CD4-positive, alpha-beta T cell treated with Interleukin-12 subunit alpha and Interleukin-12 subunit beta, for 1 hour (primary cell): ENCODE measurements at regions not wholly inside any gene's neighbourhood (a gene's known extent, or its start where the extent isn't known, plus 50 kb on each side); places are given as distances from the start of the nearest gene placed in this dataset.

Experiments used
- DNase-seq: peaks from one replicate; pipeline ENCODE4 v3.0.0-alpha.2; 2020

DNA sequence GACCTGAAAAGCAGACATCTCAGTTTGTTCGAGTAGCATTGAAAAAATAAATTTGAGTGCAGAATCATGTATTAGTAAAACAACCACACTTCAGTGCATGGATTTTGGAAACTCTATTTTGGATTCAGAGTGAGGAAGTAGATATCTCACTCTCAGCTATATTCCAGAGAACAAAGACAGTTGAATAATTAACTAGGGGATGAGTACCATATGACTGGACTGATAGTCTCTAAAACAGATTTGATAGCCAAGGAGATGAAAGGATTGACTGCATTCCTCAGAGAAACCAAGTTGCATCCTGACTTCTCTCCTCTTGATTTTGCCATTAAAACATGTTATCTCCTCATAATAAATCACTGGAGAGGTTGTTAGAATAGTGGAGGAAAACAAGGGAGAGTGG, 268.4 kb upstream of the SP4 start:
- no peak for DNase-seq

DNA sequence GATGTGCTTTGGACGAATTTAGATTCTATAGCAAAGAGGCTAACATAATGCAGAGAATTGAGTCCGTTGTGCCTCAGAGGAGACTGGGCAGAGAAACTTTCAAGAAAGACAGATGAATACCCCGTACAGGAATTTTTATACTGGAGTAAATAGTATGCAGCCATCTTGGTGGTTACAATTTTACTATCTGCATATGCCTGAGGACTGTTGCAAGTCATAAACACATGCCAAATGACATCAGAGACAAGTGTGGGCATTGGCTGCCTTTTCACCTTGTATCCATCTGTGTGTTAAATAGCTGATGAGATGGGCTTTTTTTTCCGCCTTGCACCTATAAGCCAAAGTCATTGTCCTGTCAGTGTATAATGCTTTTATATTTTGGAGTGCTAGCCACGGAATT, 267.5 kb upstream of the SP4 start:
- DNase-seq, result no peak

DNA sequence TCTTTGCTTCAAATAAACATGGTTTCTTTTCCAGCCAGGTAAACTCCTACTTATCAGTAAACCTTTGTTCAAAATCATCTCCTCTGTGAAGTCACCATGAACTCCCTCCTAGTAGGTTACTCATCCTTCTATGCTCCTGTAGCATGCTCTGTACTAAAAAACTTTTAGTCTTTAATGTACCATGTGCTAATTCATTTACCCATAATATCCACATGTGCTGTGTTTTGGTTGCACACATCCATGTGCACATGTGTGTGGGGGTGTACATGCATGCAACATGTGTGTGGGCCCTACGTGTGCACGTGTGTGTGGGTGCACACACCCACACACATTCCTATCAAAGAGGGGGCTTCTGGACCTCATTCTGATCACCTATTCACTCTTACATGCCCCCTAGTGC, 259.9 kb upstream of the SP4 start:
- DNase-seq, result no peak

DNA sequence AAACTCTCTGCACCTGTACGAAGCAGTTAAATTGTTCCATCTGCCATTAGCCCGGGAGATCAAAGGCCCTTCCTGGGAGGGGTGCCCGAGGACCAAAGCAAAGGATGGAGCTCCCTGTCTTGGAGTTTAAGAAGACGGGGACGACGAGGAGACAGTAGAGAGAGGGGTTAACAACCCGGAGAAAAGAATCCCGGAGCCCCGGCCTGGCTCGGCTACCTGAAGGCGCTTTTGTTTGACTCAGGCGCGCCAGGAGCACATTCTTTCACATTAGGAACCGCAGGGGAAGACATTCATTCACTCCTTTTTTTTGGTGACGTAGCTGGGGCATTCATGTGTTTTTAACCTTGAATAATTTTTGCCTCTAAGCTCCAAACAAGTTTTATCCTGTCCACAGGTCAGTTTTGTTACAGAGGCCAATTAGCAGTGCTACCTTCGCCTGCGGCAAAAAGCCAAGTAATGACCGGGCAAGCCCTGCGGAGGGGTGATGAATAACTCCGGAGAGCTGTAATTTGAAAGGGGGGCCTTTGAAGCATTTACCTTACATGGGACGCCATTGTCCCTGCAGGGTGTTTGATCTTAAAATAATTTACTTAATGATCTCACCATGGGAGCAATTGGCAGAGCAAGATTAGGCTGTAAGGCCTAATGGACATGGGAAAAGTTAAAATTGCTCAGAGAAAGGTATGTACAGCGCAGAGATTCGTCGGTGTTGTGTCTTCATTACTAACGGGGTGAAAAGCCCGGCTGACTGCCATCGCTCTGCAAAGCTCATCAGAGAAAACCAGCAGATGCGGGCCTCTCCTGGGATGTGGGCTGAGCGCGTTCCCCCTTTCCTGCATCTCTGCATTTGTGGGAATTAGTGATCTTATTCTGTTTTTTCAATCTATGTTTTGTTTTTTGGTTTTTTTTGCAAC, 258.0 kb upstream of the SP4 start:
- DNase-seq, result no peak

DNA sequence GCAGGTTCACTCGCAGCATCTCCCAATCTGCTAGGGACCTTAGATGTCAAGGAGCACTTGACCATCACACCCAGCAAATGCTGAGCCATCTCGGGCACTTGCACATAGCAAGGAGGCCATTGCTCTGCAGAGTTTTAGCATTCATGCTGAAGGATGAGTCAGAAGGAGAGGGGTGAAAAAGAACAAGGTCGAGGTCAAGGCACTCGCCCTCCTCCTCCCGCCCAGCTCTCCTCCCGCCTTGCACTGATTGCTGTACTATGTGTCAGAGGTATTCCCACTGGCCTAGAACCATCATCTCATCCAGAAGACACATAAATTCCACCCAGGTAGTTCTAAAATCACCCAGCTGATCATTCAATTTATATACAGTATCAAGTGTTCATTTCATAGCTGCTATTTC, 255.1 kb upstream of the SP4 start:
- no peak for DNase-seq

DNA sequence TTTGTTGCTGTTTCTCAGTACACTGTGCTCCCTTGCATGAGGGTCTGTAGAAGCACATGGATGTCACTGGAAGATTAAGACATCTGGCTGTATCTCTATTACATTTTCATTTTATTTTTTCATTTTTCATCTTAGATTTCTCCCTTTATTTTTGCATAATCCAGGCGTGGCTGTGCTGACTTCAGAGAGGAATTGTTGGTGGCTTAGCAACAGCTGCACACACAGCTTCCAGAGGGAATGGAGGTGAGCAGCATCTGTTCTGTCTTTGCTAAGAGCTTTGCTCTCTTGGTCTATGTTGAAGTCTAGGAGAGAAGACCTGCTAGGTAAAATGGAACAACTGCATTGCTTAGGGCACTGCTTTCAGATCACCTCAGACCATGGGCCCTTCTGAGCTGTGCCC, 254.4 kb upstream of the SP4 start:
- no peak for DNase-seq

DNA sequence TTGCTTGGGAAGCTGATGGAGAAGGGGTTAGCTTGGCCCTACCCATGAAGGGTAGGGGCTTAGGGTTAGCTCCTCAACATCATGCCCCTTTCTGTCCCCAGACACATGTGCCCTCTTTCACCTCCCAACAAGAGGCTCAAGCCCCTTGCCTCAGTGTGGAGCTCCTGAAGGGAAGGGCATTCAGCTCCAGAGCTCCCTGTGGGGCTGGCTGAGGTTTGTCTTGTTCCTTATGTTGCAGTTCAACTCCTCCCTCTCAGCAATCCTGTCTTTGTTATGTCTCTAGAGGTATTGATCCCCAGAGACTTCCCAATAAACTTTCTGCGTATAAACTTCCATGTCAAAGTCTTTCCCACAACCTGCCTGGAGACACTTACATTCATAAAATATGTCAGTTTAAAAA, 252.2 kb upstream of the SP4 start:
- DNase-seq, result no peak

DNA sequence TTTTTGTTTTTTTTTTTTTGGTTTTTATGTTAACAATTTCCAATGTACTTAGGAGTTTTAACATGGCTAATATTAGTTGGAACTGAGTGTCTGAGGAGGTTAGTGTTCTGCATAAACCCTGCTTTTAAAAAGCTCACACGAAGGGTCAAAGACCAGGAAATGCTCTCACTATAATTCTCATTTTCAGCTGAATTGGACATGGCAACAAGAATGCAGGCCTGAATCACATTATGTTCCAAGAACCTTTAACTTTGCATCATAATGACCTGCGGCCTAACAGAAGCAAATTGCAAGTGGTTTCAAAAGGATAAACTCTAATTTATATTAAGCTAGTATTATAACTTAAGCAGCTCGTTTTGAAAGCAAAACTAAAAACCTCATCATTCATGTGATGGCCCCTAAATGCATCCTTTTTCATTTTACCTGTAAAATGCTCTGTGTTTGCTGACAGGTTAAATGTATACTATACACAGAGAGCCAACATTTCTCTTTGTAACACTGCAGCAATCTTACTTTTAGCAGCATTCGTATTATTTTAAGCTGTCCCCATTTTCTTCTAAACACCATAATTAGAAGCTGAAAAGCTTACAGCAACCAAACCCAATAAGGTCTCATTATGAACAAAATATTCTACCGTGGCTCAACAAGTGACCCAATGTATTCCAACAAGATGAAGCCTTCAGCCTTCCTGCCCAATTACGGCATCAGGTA, 242.8 kb upstream of the SP4 start:
- no peak for DNase-seq

DNA sequence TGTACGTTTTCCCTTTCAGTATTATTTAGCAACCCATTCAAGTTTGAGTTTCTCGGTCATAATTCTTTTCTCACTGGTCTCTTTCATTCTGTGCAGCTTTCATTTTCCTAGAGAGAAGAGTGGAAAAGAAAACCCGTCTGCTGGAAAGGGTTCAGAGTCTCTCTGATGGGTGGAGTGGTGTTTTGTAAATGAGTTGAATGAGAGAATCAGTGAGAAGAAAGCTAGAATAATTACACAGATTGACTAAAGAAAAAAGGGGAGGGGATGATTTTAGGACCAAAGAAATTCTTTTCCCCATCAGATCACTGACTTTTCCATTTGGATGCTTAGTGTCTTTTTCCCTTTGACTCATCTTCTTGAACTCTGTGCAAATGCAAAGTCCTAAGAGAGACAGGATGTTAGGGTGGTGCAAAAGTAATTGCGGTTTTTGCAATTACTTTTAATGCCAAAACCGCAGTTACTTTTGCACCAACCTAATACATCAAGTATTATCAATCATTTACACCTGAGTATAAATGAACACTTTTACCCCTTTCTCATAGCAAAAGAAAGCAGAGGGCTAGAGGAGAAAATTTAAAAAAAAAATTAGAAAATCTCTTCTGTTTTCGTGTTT, 242.1 kb upstream of the SP4 start:
- no peak for DNase-seq

DNA sequence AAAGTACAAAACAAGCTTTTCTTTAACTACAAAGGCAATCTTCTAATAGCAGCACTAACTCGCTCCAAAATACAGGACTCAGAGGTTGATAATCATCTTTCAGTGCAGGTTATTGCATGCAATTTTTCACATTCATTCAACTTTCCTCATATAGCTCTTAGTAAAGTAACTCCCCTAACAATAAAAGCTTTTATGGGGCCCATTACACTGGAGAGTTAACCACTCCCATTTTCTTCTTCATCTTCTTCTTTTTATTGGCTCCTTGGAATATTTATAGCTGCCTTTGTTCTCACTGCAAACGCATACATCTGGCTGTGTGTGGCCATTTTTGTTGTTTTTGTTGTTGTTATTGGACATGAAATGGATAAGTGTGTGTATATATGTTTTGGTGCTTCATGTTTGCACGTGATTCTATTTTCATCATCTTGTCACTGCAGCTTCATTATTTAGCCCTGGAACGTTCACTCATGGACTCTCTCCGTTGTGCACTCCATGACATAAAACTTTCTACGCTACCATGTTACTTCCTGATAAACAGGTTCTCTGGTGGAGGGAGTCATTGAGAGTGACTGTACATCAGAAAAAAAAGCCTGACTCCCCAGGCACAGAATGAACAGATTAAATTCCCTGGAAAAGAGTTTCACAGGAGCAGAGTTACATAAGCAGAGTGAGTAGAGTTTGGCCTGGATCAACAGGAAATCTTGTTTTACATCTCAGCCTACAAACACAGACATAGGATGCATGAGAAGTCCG, 236.4 kb upstream of the SP4 start:
- no peak for DNase-seq

DNA sequence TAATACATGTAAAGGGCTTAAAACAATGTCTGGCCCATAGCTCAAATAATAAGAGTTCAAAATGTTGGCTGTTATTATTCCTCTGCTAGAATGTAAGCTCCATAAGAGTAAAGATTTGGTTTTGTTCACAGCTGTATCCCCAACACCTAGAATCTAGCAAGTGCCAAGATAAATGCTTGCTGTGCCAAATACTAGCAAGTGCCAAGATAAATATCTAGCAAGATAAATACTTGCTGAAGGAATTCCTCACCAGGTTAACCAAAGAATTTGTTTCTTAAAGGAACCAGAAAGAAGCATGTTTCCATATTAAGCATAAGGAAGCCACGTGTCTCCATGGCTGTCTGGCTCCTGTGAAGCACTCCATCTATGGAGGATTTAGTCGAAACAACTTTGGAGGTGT, 235.2 kb upstream of the SP4 start:
- DNase-seq, result no peak

DNA sequence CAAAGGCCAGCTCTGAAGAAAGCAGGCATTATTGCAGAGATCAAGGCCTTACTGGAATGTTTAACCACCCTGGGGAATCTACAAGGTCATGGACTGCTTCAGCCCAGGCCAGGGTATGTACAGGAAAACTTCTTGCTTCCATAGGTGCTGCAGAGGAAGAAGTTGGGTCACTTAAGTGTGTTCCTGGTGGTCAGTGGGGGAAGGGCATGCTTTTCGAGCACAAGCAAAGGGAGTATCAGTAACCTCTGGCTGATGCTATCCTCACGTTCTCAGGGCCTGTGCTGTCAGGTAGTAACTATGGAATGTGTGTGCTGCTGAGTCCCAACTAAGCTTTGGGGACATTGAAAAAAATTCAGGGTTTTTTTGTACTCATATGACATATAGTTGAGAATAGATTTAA, 234.0 kb upstream of the SP4 start:
- DNase-seq, result no peak

DNA sequence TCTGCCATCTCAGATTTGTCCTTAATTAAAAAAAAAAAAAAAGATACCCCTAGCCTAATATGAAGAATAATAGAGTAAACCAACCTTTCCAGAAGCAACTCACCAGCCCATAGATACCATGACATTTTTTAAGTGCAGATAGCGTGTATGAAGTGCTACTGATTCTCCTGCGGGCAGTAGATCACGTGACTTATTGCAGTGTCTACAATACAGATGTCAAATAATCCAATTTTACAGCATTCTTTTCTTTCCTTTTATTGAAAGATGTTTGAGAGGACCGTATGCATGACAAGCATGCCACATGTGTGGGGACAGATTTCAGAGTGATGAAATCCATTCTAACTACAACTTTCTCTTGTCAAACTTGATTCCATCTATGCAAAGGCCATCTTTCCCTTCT, 232.9 kb upstream of the SP4 start:
- no peak for DNase-seq

DNA sequence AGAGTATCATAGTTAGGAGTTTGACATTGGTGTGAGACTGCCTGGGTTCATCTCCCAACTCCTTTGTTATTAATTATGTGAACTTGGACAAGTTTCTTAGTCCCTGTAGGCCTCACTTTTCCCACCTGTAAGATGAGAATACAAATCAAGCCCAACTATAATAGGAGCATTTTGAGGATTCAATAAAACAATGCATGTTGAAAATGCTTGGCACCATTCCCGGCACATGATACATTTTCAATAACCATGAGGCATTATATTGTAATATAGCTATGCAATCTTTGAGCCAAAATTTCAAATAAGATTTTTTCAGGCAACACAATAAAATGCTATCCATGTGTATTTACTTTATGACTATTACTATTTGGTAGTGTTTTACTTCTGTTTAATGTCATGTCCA, 229.0 kb upstream of the SP4 start:
- DNase-seq, result no peak

DNA sequence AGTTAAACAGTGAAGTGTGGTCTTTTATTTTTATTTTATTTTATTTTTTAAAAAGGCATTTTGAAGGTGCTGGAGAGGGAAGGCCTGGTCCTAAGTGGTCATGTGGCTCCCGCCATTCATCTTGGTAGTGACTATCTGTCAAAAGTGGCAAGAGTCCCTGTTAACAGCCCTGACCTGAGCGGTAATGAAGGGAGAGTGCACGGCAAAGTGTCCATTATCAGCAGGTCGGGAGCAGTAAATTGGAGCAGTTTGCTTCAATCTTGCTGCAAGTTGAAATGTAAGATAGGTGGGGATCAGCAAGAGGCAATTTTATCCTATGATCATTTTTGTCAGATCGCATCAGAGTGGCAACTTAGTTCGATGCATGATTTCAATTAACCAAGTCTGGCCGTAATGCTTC, 227.4 kb upstream of the SP4 start:
- no peak for DNase-seq

DNA sequence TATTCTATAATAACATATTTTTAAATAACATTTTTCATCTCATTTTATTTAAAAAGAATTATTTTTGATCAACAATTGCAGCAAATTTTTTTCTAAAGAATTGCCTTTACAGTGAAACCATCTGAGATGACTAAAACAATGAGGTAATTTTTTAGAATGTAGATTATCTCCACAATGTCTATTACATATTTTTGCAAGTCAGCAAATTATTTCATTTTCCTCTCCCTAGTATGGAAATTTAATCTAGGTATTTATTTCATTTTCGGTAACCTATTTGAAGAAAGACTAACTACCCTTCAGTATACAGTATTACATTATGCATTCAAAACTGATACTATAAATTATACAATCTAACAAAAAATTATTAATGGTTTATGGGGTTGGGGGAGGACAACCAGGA, 213.2 kb upstream of the SP4 start:
- no peak for DNase-seq

DNA sequence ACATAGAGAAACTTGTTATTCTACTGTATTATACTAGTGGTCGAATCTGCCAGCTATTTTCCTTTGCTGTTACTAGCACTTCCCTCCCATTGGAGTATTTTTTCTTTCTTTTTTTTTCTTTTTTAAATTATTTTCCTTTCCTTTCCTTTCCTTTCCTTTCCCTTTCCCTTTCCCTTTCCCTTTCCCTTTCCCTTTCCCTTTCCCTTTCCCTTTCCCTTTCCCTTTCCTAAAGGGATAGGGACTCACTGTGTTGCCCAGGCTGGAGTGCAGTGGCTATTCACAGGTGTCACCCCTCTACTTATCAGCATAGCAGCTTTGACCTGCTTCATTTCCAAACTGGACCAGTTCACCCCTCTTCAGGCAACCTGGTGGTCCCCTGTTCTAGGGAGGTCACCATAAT, 212.6 kb upstream of the SP4 start:
- no peak for DNase-seq

DNA sequence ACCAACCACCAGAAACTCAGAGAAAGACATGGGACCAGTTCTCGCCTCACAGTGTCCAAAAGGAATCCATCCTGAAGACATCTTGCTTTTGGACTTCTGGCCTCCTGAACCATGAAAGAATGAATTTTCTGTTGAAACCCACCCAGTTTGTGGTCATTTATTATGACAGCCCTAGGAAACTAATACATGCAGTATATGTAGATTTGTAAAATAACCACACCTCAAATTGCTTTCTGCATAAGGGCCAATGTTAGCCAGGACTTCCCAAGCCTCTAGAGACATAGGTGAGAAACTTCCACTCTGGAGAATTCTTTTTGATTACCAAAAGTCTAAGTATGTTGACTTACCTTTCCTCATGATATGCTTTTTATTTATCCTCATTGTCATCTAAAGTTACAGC, 210.5 kb upstream of the SP4 start:
- DNase-seq, result no peak

DNA sequence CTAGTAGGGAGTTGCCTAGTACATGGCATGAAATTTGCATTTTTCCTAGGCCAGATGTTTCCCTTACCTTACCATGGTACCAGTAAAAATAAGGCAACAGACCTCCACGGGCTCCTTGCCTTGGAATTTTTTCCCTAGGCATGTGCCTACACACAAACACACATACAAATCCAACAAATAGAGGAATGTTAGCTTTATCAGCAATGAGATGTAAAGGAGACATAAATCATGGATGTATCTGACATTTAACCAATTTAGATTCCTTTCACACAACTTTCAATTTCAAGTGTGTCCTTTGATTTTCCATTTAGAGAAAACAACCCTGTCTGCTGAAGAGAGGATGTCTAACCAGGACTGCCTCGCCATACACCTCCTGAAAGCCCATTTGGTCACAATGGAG, 209.7 kb upstream of the SP4 start:
- DNase-seq, result no peak

DNA sequence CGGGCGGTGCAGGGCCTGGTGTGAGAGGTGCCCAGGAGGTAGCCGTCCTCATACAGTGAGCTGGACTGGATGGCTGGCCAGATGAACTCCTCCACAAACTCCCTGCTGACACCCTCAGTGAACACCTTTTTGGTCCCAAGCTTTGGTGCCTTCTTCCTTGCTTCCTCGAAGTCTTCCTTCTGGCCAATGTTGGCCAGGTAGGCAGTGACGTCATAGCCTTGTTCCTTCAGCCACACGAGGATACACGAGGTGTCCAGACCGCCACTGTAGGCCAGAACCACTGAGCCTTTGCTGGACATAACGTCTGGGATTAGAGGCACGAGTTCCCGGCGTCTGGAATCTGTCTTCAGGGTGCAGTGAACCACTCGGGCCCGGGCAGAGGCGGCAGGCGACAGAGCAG, 206.8 kb upstream of the SP4 start:
- no peak for DNase-seq

DNA sequence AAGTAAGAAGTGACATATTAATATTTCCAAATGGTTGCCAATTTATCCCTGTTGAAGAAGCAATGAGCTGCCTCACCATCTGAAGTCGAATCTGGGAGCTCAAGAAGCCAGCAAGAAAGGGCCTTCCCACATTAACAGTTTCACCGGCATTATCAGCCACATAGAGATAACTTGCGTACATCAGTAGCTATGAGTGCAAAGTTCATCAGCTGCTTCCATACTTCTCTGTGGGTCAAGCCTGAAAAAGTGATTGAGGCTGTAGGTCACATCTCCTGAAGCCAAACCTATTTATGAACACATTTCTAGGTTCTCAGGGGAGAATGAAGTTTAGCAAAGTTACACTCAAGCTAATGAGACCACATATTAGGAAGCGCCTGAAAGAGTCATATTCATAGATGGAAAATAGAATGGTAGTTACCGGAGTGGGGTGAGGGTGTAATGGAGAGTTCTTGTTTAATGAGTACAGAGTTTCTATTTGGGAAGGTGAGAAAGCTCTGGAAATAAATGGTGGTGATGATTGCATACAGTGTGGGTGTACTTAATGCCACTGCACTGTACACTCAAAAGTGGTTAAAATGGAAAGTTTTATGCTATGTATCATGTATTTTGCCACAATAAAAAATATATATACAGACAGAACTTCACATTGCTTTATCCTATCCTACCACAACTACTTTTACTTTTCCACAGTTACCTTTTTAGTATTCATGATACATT, 189.3 kb upstream of the SP4 start:
- DNase-seq, result no peak

DNA sequence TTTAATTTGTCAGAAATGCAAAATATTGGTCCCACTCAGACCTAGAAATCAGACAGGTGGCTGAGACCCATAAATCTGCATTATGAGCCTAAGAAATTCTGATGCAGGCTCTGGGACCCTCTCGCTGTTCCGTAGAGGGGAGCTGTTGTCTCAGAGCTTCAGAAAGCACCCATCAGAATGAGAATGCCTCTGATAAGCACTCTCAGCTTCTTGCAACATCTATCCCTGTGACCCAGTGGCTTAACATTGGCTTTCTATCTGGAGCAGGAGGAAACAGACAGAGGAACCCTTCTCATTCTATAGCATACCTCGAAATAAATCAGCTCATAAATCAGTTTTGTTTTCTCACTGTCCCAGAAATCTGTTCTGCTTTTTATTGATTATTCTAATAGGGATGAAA, 184.6 kb upstream of the SP4 start:
- DNase-seq, result no peak
